Brain microvascular endothelial cell (primary cell): ENCODE measurements at regions not wholly inside any gene's neighbourhood (a gene's known extent, or its start where the extent isn't known, plus 50 kb on each side); places are given as distances from the start of the nearest gene placed in this dataset.

Source experiments
- DNase-seq: peaks from one replicate; pipeline ENCODE4 v3.0.0-alpha.2; 2020
- H3K27ac ChIP-seq: fragments of 250-450 bp; sonication (Bioruptor Pico); 2 replicates; pipeline ENCODE4 v1.5.1; 2020; ENCODE audit warnings: mild to moderate bottlenecking, moderate library complexity
- H3K27me3 ChIP-seq: fragments of 250-450 bp; sonication (Bioruptor Pico); replicated peaks from 2 replicates; pipeline ENCODE4 v1.5.1; 2020; ENCODE audit warnings: mild to moderate bottlenecking
- H3K36me3 ChIP-seq: fragments of 250-450 bp; sonication (Bioruptor Pico); replicated peaks from 2 replicates; pipeline ENCODE4 v1.5.1; 2020; ENCODE audit warnings: mild to moderate bottlenecking
- H3K4me3 ChIP-seq: 2 replicates; pipeline ENCODE4 v1.5.1; 2011; ENCODE audit warnings: low read depth, mild to moderate bottlenecking, control low read depth, low read length, moderate library complexity
- in situ Hi-C: cut with HindIII; loops from 2 replicates; pipeline ENCODE4 v1.10.0; 2017; ENCODE audit warnings: low sequenced_read_pairs, low pct_ligation_motif_present
- TF ChIP-seq, protein P1 (sequence below): IDR thresholded peaks from 2 replicates; pipeline ENCODE4 v1.5.1; 2011; ENCODE audit warnings: low read depth, mild to moderate bottlenecking, moderate library complexity, low read length, control low read depth, inconsistent platforms; ENCODE audit errors: missing control alignments

- H3K4me3 ChIP-seq, result no peak overlapping the region
- no peak overlapping the region for H3K27ac ChIP-seq
- in situ Hi-C loops, result no loop called here
- no peak for DNase-seq
- H3K36me3 ChIP-seq, result no peaks in the 10 kb centered on the region
- no peaks in the 10 kb centered on the region for H3K27me3 ChIP-seq
- TF ChIP-seq, protein P1, sequence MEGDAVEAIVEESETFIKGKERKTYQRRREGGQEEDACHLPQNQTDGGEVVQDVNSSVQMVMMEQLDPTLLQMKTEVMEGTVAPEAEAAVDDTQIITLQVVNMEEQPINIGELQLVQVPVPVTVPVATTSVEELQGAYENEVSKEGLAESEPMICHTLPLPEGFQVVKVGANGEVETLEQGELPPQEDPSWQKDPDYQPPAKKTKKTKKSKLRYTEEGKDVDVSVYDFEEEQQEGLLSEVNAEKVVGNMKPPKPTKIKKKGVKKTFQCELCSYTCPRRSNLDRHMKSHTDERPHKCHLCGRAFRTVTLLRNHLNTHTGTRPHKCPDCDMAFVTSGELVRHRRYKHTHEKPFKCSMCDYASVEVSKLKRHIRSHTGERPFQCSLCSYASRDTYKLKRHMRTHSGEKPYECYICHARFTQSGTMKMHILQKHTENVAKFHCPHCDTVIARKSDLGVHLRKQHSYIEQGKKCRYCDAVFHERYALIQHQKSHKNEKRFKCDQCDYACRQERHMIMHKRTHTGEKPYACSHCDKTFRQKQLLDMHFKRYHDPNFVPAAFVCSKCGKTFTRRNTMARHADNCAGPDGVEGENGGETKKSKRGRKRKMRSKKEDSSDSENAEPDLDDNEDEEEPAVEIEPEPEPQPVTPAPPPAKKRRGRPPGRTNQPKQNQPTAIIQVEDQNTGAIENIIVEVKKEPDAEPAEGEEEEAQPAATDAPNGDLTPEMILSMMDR, result no peak
These were observed 96.2 kb upstream of the MKI67 start for GRCh38 chr10:128222332-128222849.

GRCh38 chr10:128230401-128230800, 104.2 kb upstream of the MKI67 start:
- DNase-seq, result no peak
- in situ Hi-C loops, result no loop called here

GRCh38 chr10:128233422-128233821, 107.2 kb upstream of the MKI67 start:
- TF ChIP-seq, protein P1, result no peak
- in situ Hi-C loops, result no loop called here
- Histone ChIP-seq H3K36me3 (no peaks in the 10 kb centered on the region), H3K27ac (no peak overlapping the region), H3K4me3 (no peak overlapping the region), H3K27me3 (no peaks in the 10 kb centered on the region)
- DNase-seq, result no peak

More at GRCh38 chr10:128230401-128230800, 104.2 kb upstream of the MKI67 start:
- no peaks in the 10 kb centered on the region for H3K36me3 ChIP-seq
- no peak overlapping the region for H3K27ac ChIP-seq
- H3K4me3 ChIP-seq, result no peak overlapping the region
- no peaks in the 10 kb centered on the region for H3K27me3 ChIP-seq
- TF ChIP-seq, protein P1, result no peak

DNA sequence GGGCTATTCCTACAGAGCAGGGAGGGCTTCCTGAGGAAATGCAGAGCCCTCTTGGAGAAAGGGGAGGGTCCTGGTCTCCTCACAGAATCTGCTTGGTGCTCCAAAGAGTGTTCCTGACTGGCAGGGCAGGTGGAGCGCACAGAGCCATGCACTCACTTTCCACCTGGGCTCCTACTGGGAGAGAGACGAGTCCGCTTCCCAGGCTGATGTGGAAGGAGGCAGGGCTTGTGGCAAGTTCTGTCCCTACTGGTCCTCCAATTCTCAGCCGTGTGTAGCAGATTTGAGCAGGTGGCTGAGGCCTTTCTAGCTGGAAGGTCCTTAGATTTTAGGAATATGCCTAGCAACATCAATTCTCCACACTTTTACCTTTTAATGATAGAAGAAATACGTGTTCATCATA, 111.5 kb upstream of the MKI67 start:
- TF ChIP-seq, protein P1, result no peak
- no peak overlapping the region for H3K27ac ChIP-seq
- no peaks in the 10 kb centered on the region for H3K36me3 ChIP-seq
- no peaks in the 10 kb centered on the region for H3K27me3 ChIP-seq
- in situ Hi-C loops, result no loop called here
- no peak overlapping the region for H3K4me3 ChIP-seq
- no peak for DNase-seq

DNA sequence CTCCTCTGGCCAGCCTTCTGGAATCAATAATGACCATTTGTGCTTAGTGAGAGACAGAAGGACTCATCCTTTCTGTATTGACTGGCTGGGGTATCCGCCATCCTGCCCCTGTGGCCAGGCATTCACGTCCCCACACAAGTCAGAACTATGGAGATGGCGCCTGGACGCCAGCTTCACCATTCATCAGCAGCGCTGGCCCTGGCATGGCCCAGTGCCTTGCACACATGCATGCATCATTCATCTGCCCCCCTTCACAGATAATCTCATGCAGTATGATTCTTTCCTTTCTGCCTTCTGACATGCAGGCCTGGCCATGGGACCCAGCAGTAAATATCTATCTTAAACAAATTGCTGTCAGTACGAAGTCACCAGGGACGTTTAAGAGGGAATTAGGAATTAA, 114.8 kb upstream of the MKI67 start:
- H3K36me3 ChIP-seq, result no peaks in the 10 kb centered on the region
- no peak for DNase-seq
- no peak overlapping the region for H3K4me3 ChIP-seq
- H3K27me3 ChIP-seq, result no peaks in the 10 kb centered on the region
- TF ChIP-seq, protein P1, result no peak
- no peak overlapping the region for H3K27ac ChIP-seq
- in situ Hi-C loops, result no loop called here

DNA sequence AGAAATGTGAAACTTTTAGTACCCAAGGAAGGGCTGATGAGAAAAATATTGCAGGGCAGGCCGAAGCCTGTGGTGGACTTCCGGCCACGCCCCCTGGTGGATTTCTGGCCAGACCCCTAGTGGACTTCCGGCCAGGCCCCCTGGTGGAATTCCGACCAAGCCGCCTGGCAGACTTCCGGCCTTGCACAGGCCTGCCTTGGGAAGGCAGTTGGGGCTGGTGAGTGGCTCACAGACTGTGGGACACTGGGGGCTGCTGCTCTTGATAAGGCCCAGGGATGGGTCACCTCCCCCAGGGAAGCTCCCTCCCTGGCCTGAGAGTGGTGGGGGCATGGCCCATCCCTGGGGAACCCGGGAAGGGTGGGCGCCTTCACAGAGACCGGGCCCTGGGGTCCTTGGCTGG, 116.4 kb upstream of the MKI67 start:
- no peaks in the 10 kb centered on the region for H3K36me3 ChIP-seq
- in situ Hi-C loops, result no loop called here
- DNase-seq, result no peak
- H3K27ac ChIP-seq, result no peak overlapping the region
- no peaks in the 10 kb centered on the region for H3K27me3 ChIP-seq
- TF ChIP-seq, protein P1, result no peak
- no peak overlapping the region for H3K4me3 ChIP-seq
